IPS DF 6.9 (cell line): ENCODE measurements at regions not wholly inside any gene's neighbourhood (a gene's known extent, or its start where the extent isn't known, plus 50 kb on each side); places are given as distances from the start of the nearest gene placed in this dataset.

ENCODE experiments used
- DNase-seq: peaks from one replicate; pipeline ENCODE4 v3.0.0-alpha.2; 2013; ENCODE audit warnings: low read depth, low spot score
- H3K27ac ChIP-seq: one replicate; pipeline ENCODE4 v1.5.1; 2013; ENCODE audit warnings: low read length, control low read depth
- H3K27me3 ChIP-seq: 2 replicates; pipeline ENCODE4 v1.6.1; 2013; ENCODE audit warnings: mild to moderate bottlenecking, low read length; ENCODE audit not compliant: control insufficient read depth, insufficient read depth
- H3K36me3 ChIP-seq: 2 replicates; pipeline ENCODE4 v1.6.1; 2013; ENCODE audit warnings: low read length; ENCODE audit not compliant: control insufficient read depth, insufficient read depth
- H3K4me1 ChIP-seq: 2 replicates; pipeline ENCODE4 v1.6.1; 2013; ENCODE audit warnings: low read length; ENCODE audit not compliant: control insufficient read depth, insufficient read depth
- H3K4me3 ChIP-seq: 2 replicates; pipeline ENCODE4 v1.5.1; 2013; ENCODE audit warnings: mild to moderate bottlenecking, low read length
- H3K9me3 ChIP-seq: 2 replicates; pipeline ENCODE4 v1.6.1; 2013; ENCODE audit warnings: low read length, inconsistent platforms; ENCODE audit not compliant: control insufficient read depth, insufficient read depth
- WGBS: extraction: QIAGEN DNeasy Blood & Tissue Kit; methylation state at CpG from one replicate; pipeline ENCODE4 v1.1.7; 2013; ENCODE audit warnings: mixed read lengths, missing lambda C conversion rate; ENCODE audit not compliant: insufficient read length, insufficient coverage; 5-methylcytosine and 5-hydroxymethylcytosine counted together

DNA sequence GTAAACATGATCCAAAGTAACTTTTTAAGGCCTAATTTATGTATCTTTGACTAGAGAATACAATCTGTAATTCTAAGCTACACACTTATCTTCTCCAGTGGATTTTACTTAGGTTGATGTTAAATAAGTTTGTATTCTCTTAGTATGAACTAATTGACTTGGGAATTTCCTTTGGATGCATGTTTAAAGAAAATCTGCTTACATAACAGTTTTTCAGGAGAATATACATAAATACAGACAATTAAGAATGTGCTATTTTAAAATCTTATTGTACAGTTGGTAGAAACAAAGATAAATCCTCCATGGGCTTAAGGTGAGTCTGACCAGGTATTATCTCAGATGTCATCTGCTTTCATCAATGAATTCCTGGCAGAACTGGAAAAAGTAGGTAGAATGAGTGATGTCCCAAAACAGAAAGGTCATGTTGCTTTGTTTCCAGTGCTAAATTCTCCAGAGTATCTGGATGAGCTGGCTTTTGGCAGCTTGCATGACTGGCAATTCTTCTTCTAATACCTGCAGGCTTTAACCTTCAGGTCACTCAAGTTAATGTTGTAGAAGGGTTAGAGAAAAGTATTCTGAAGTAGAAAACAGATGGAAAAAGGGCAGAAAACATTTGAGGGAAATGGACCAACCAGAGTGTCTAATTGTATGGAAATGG lies 150.6 kb downstream of the MACIR start:
- Histone ChIP-seq H3K27me3 (no peaks in the 10 kb centered on the region), H3K27ac (no peak overlapping the region), H3K36me3 (no peaks in the 10 kb centered on the region), H3K4me1 (no peaks in the 10 kb centered on the region), H3K4me3 (no peak overlapping the region), H3K9me3 (no peaks in the 10 kb centered on the region)
- DNase-seq = no peak

DNA sequence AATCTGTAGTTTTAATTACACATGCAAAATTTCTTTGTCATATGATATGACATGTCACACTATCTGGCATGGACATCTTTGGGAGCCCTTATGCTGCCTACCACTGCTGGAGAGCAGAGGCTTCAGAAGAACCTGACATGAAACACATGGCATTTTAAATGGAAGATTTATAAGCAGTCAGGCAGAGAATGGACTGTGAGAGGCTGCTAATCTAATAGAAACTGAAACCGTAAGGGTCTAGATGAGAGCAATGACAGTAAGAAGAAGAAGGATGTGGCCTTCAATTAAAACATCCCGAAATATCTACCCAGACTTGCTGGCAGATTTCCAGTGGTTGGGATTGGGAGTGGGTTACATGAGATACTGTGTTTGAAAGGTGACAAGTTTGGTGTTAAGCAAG lies 149.8 kb downstream of the MACIR start:
- Histone ChIP-seq H3K27ac (no peak overlapping the region), H3K9me3 (no peaks in the 10 kb centered on the region), H3K4me3 (no peak overlapping the region), H3K27me3 (no peaks in the 10 kb centered on the region), H3K36me3 (no peaks in the 10 kb centered on the region), H3K4me1 (no peaks in the 10 kb centered on the region)
- WGBS = no CpG with 5 or more reads among the region's 2 CpGs
- DNase-seq = no peak

- Histone ChIP-seq H3K4me3 (no peak overlapping the region), H3K27me3 (no peaks in the 10 kb centered on the region), H3K9me3 (no peaks in the 10 kb centered on the region), H3K27ac (no peak overlapping the region), H3K4me1 (no peaks in the 10 kb centered on the region), H3K36me3 (no peaks in the 10 kb centered on the region)
- WGBS = no CpG with 5 or more reads among the region's 2 CpGs
- no peak for DNase-seq
These were observed 148.8 kb downstream of the MACIR start for GRCh38 chr5:103407402-103407801.

GRCh38 chr5:103404483-103404882 lies 145.9 kb downstream of the MACIR start:
- no peak for DNase-seq
- no peaks in the 10 kb centered on the region for H3K9me3 ChIP-seq
- 100% methylated on average over 1 of the region's 1 CpG for WGBS

DNA sequence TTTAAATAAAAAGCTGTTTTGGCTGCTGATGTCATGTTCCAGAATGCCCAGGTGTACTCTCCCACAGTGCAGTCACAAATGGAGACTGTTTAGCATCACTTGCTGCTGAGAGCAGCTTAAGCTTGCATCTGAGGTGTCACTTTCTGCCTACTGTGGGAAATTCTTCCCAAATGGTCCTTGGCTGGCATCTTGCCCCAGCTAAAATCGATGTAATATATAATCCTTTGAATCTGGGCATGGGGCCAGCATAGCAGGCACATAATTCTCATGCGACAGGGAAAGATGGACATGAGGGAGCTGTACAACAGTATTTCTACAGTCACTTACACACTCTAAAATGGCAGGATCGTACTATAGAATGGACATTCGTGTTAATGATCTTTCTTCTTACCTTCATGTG lies 144.3 kb downstream of the MACIR start:
- Histone ChIP-seq H3K36me3 (no peaks in the 10 kb centered on the region), H3K27me3 (no peaks in the 10 kb centered on the region), H3K27ac (no peak overlapping the region), H3K9me3 (no peaks in the 10 kb centered on the region), H3K4me3 (no peak overlapping the region), H3K4me1 (no peaks in the 10 kb centered on the region)
- no CpG with 5 or more reads among the region's 4 CpGs for WGBS
- no peak for DNase-seq

More at GRCh38 chr5:103404483-103404882, 145.9 kb downstream of the MACIR start:
- Histone ChIP-seq H3K36me3 (no peaks in the 10 kb centered on the region), H3K27ac (no peak overlapping the region), H3K4me3 (no peak overlapping the region), H3K27me3 (no peaks in the 10 kb centered on the region), H3K4me1 (no peaks in the 10 kb centered on the region)

DNA sequence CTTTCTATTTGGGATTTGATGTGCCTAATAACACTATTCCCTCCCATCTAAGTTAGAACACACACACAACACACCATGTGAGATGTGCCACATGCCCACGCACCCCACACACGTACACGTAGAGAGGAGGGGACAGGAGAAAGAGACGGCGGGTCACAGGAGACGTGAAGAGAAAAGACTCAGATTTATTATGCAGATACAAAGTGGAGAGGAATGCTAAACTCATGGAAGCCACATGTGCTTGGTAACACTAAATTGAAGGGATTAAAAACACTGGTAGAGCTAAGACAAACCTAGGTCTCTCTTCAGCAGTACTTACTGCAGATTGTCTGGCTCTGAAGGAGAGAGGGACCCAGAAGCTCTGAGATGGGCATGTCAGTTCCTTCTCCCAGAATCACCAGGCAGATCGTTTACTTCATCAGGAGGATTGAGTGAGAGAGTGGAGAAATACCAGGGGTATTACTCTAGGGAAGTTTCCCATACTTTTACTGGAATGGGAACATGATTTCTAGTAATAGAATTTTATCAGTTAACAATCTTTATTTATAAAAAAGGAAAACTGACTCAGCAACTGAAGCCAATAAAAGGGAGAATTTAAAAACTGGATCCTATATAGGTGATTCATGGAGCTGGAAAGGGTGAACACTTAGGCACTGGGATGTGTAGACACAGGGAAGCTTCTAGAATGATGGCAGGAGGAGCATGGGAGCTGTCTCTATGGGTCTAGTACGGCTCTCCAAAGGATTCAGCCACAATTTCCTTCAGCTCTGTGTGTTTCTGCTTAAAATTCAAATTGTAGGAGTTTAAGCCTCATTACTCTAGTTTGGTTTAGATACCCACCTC lies 139.4 kb downstream of the MACIR start:
- no peak overlapping the region for H3K27ac ChIP-seq
- no peaks in the 10 kb centered on the region for H3K36me3 ChIP-seq
- no peak overlapping the region for H3K4me3 ChIP-seq
- peaks cover 3% of the 10 kb centered on the region; the same call in 1 of the 2 replicates for H3K4me1 ChIP-seq
- DNase-seq = no peak
- H3K9me3 ChIP-seq = no peaks in the 10 kb centered on the region
- WGBS = no CpG with 5 or more reads among the region's 8 CpGs
- H3K27me3 ChIP-seq = no peaks in the 10 kb centered on the region

- DNase-seq = no peak
- Histone ChIP-seq H3K36me3 (no peaks in the 10 kb centered on the region), H3K27ac (no peak overlapping the region), H3K27me3 (no peaks in the 10 kb centered on the region), H3K9me3 (no peaks in the 10 kb centered on the region), H3K4me3 (no peak overlapping the region), H3K4me1 (peaks cover 8% of the 10 kb centered on the region; the same call in 1 of the 2 replicates)
- no CpG with 5 or more reads among the region's 2 CpGs for WGBS
These were observed 136.1 kb downstream of the MACIR start for GRCh38 chr5:103394676-103395075.

- Histone ChIP-seq H3K4me3 (no peak overlapping the region), H3K27ac (no peak overlapping the region), H3K4me1 (peaks cover 8% of the 10 kb centered on the region; the same call in 1 of the 2 replicates), H3K36me3 (no peaks in the 10 kb centered on the region), H3K9me3 (no peaks in the 10 kb centered on the region), H3K27me3 (no peaks in the 10 kb centered on the region)
- no peak for DNase-seq
- WGBS = no CpG with 5 or more reads among the region's 4 CpGs
These were observed 134.7 kb downstream of the MACIR start for GRCh38 chr5:103393101-103393754.

DNA sequence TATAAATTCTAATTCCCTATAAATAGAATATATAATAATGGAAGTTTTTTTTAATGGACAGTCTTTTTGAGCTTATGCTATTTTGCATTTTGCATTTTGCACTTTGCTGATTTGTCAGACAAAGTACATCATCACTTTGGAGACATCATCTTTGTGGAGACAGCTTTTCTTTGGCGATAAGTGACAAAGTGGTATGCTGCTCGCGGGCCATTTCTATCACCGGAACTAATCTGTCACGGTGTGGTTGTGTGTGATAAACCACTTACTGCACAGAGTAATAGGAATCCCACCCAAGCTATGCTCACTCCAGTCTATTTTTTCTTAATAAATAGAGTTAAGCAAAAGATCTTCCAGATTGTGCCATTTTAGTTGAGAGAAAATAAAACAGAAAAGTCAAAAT lies 133.1 kb downstream of the MACIR start:
- no peak for DNase-seq
- no peak overlapping the region for H3K4me3 ChIP-seq
- no CpG with 5 or more reads among the region's 5 CpGs for WGBS
- H3K27me3 ChIP-seq = no peaks in the 10 kb centered on the region
- no peaks in the 10 kb centered on the region for H3K9me3 ChIP-seq
- no peak overlapping the region for H3K27ac ChIP-seq
- no peaks in the 10 kb centered on the region for H3K36me3 ChIP-seq
- peaks cover 8% of the 10 kb centered on the region; the same call in 1 of the 2 replicates for H3K4me1 ChIP-seq

DNA sequence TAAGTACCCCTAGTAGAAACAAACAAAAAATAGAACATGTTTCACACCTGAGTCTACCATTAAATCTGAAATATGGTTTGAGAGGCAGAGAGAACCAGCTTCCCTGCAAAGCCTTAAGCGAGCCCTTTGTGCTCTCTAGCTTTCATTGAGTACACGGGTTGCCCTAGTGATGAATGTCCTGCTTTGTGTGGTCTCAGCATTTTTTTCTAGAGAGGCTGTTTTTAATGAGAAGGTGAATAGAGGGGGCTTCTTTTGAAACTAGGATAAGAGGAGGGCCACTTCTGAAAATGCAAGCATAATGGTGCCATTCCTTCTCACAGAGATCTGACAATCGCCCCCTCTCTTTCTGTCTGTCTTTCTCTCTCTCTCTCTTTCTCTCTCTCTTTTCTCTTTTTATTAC lies 131.3 kb downstream of the MACIR start:
- Histone ChIP-seq H3K36me3 (no peaks in the 10 kb centered on the region), H3K4me3 (no peak overlapping the region), H3K4me1 (peaks cover 8% of the 10 kb centered on the region; the same call in 1 of the 2 replicates), H3K27ac (no peak overlapping the region), H3K9me3 (no peaks in the 10 kb centered on the region), H3K27me3 (no peaks in the 10 kb centered on the region)
- DNase-seq = no peak
- no CpG with 5 or more reads among the region's 3 CpGs for WGBS
